H9 (cell line): ENCODE measurements at regions not wholly inside any gene's neighbourhood (a gene's known extent, or its start where the extent isn't known, plus 50 kb on each side); places are given as distances from the start of the nearest gene placed in this dataset.

Source experiments
- DNase-seq: peaks from one replicate; pipeline ENCODE4 v3.0.0-alpha.2; 2017
- H2AFZ ChIP-seq: one replicate; pipeline ENCODE4 v1.6.1; 2013; ENCODE audit warnings: mild to moderate bottlenecking, low read length, control low read depth, moderate library complexity
- H2AK5ac ChIP-seq: 2 replicates; pipeline ENCODE4 v1.6.1; 2013; ENCODE audit warnings: low read length, control low read depth, mixed read lengths; ENCODE audit not compliant: insufficient read length
- H2BK120ac ChIP-seq: one replicate; pipeline ENCODE4 v1.6.1; 2013; ENCODE audit warnings: low read depth, mild to moderate bottlenecking, low read length, control low read depth, inconsistent platforms; ENCODE audit not compliant: poor library complexity, severe bottlenecking
- H2BK12ac ChIP-seq: 2 replicates; pipeline ENCODE4 v1.6.1; 2013; ENCODE audit warnings: low read length, control low read depth, mixed read lengths, low read depth; ENCODE audit not compliant: insufficient read length
- H2BK15ac ChIP-seq: 2 replicates; pipeline ENCODE4 v1.6.1; 2013; ENCODE audit warnings: low read depth, low read length, control low read depth
- H2BK20ac ChIP-seq: one replicate; pipeline ENCODE4 v1.6.1; 2013; ENCODE audit warnings: low read depth, mild to moderate bottlenecking, low read length, control low read depth, inconsistent platforms; ENCODE audit not compliant: poor library complexity, severe bottlenecking
- H2BK5ac ChIP-seq: 2 replicates; pipeline ENCODE4 v1.6.1; 2013; ENCODE audit warnings: low read length, control low read depth, mixed read lengths; ENCODE audit not compliant: insufficient read length
- H3K14ac ChIP-seq: 2 replicates; pipeline ENCODE4 v1.6.1; 2013; ENCODE audit warnings: low read length, control low read depth; ENCODE audit not compliant: insufficient read depth
- H3K18ac ChIP-seq: 2 replicates; pipeline ENCODE4 v1.6.1; 2013; ENCODE audit warnings: low read depth, mild to moderate bottlenecking, mixed read lengths, low read length, control low read depth; ENCODE audit not compliant: insufficient read length
- H3K23ac ChIP-seq: 2 replicates; pipeline ENCODE4 v1.6.1; 2013; ENCODE audit warnings: low read length, control low read depth, mixed read lengths, low read depth; ENCODE audit not compliant: insufficient read length
- H3K23me2 ChIP-seq: 2 replicates; pipeline ENCODE4 v1.6.1; 2013; ENCODE audit warnings: low read depth, mild to moderate bottlenecking, mixed read lengths, low read length, control low read depth; ENCODE audit not compliant: insufficient read length, poor library complexity, severe bottlenecking
- H3K27ac ChIP-seq: 2 replicates; pipeline ENCODE4 v1.5.1; 2013; ENCODE audit warnings: low read length, control low read depth, mixed read lengths, low read depth; ENCODE audit not compliant: insufficient read length
- H3K27me3 ChIP-seq: 2 replicates; pipeline ENCODE4 v1.6.1; 2013; ENCODE audit warnings: low read length, control low read depth, inconsistent platforms; ENCODE audit not compliant: insufficient read depth
- H3K4ac ChIP-seq: 2 replicates; pipeline ENCODE4 v1.6.1; 2013; ENCODE audit warnings: low read depth, mild to moderate bottlenecking, control low read depth, inconsistent platforms, low read length, moderate library complexity
- H3K4me1 ChIP-seq: 2 replicates; pipeline ENCODE4 v1.6.1; 2013; ENCODE audit warnings: low read length, control low read depth, inconsistent platforms; ENCODE audit not compliant: insufficient read depth
- H3K4me2 ChIP-seq: 2 replicates; pipeline ENCODE4 v1.6.1; 2013; ENCODE audit warnings: low read length, control low read depth, mixed read lengths; ENCODE audit not compliant: insufficient read length, insufficient read depth
- H3K56ac ChIP-seq: 2 replicates; pipeline ENCODE4 v1.6.1; 2013; ENCODE audit warnings: low read depth, mild to moderate bottlenecking, mixed read lengths, low read length, control low read depth; ENCODE audit not compliant: insufficient read length
- H3K79me1 ChIP-seq: 2 replicates; pipeline ENCODE4 v1.6.1; 2013; ENCODE audit warnings: low read depth, mild to moderate bottlenecking, moderate library complexity, low read length, control low read depth, inconsistent platforms; ENCODE audit not compliant: insufficient read depth, poor library complexity, severe bottlenecking
- H3K79me2 ChIP-seq: 2 replicates; pipeline ENCODE4 v1.6.1; 2013; ENCODE audit warnings: low read length, control low read depth, inconsistent platforms; ENCODE audit not compliant: insufficient read depth
- H3K9ac ChIP-seq: 2 replicates; pipeline ENCODE4 v1.6.1; 2013; ENCODE audit warnings: low read length, control low read depth, mixed read lengths; ENCODE audit not compliant: insufficient read length; ENCODE audit errors: extremely low read depth
- H3K9me3 ChIP-seq: one replicate; pipeline ENCODE4 v1.6.1; 2013; ENCODE audit warnings: low read depth, low read length, inconsistent platforms; ENCODE audit not compliant: control insufficient read depth
- H3T11ph ChIP-seq: one replicate; pipeline ENCODE4 v1.6.1; 2013; ENCODE audit warnings: mild to moderate bottlenecking, low read length, control low read depth, inconsistent platforms
- H4K20me1 ChIP-seq: one replicate; pipeline ENCODE4 v1.6.1; 2013; ENCODE audit not compliant: control insufficient read depth, insufficient read length, insufficient read depth
- H4K5ac ChIP-seq: 2 replicates; pipeline ENCODE4 v1.6.1; 2013; ENCODE audit warnings: low read depth, mild to moderate bottlenecking, mixed read lengths, low read length, control low read depth; ENCODE audit not compliant: insufficient read length
- H4K8ac ChIP-seq: replicated peaks from 2 replicates; pipeline ENCODE4 v1.6.1; 2013; ENCODE audit warnings: low read length, control low read depth, mixed read lengths, low read depth; ENCODE audit not compliant: insufficient read length
- H4K91ac ChIP-seq: 2 replicates; pipeline ENCODE4 v1.6.1; 2013; ENCODE audit warnings: low read depth, mild to moderate bottlenecking, moderate library complexity, mixed read lengths, low read length, control low read depth; ENCODE audit not compliant: insufficient read length
- H3K27ac Mint-ChIP-seq, 3 experiments: 2 replicates in 2 of 3; 3 replicates in 1 of 3; pipeline ENCODE4 v1.8.0; 2020 to 2021; ENCODE audit warnings: mixed read lengths in 3 of 3, mild to moderate bottlenecking in 1 of 3, moderate library complexity in 1 of 3
- H3K27me3 Mint-ChIP-seq: 2 replicates; pipeline ENCODE4 v1.8.0; 2021; ENCODE audit warnings: low read depth, mild to moderate bottlenecking, moderate library complexity, mixed read lengths
- H3K36me3 Mint-ChIP-seq, 3 experiments: 2 replicates in 2 of 3; 3 replicates in 1 of 3; pipeline ENCODE4 v1.8.0; 2020 to 2021; ENCODE audit warnings: low read depth in 3 of 3, mixed read lengths in 3 of 3; ENCODE audit not compliant: insufficient read depth in 1 of 3
- H3K4me1 Mint-ChIP-seq, 2 experiments: 2 replicates each; pipeline ENCODE4 v1.8.0; 2020; ENCODE audit warnings: mixed read lengths in 2 of 2
- H3K4me3 Mint-ChIP-seq, 2 experiments: 2 replicates in 1 of 2; 3 replicates in 1 of 2; pipeline ENCODE4 v1.8.0; 2020 to 2021; ENCODE audit warnings: mild to moderate bottlenecking in 2 of 2, mixed read lengths in 2 of 2, moderate library complexity in 1 of 2
- H3K9me3 Mint-ChIP-seq, 2 experiments: 2 replicates in 1 of 2; 3 replicates in 1 of 2; pipeline ENCODE4 v1.8.0; 2020; ENCODE audit warnings: mild to moderate bottlenecking in 2 of 2, mixed read lengths in 2 of 2, moderate library complexity in 1 of 2
- CTCF ChIP-seq: fragments of 200-600 bp; sonication (generic); conservative IDR thresholded peaks from 3 replicates; pipeline ENCODE4 v1.8.0; 2021; ENCODE audit warnings: antibody characterized with exemption, mild to moderate bottlenecking
- WGBS: extraction: QIAGEN DNeasy Blood & Tissue Kit; methylation state at CpG from one replicate; pipeline ENCODE4 v1.1.7; 2013; ENCODE audit warnings: missing lambda C conversion rate, low lambda C conversion rate, mixed read lengths; ENCODE audit not compliant: insufficient read length; ENCODE audit errors: extremely low coverage; 5-methylcytosine and 5-hydroxymethylcytosine counted together

GRCh38 chr11:123349382-123349781, 80.7 kb upstream of the GRAMD1B start:
- H3K9me3 ChIP-seq, result no peaks in the 10 kb centered on the region
- no peak overlapping the region for H3K9ac ChIP-seq
- no peak overlapping the region for H2BK120ac ChIP-seq
- H4K8ac ChIP-seq, result no peak overlapping the region
- H3T11ph ChIP-seq, result no peak overlapping the region
- peaks cover 19% of the 10 kb centered on the region for H3K27me3 Mint-ChIP-seq
- no peaks in the 10 kb centered on the region for H3K79me2 ChIP-seq
- H4K91ac ChIP-seq, result no peak overlapping the region
- no peaks in the 10 kb centered on the region for H4K20me1 ChIP-seq
- no peaks in the 10 kb centered on the region; a peak in 1 of 5 replicates for H3K9me3 Mint-ChIP-seq
- H3K79me1 ChIP-seq, result no peaks in the 10 kb centered on the region
- no peak overlapping the region for H2AK5ac ChIP-seq
- no CpG with 5 or more reads among the region's 3 CpGs for WGBS
- H3K23ac ChIP-seq, result no peak overlapping the region
- H3K18ac ChIP-seq, result no peak overlapping the region
- no peak overlapping the region for H2BK20ac ChIP-seq
- no peak overlapping the region for H3K27ac Mint-ChIP-seq
- H3K4me3 Mint-ChIP-seq, result no peak overlapping the region
- no peak for TF ChIP-seq CTCF
- no peak overlapping the region for H3K4ac ChIP-seq
- no peak overlapping the region for H2AFZ ChIP-seq
- H3K14ac ChIP-seq, result no peak overlapping the region
- no peak overlapping the region for H4K5ac ChIP-seq
- no peaks in the 10 kb centered on the region; a peak in 1 of 7 replicates for H3K36me3 Mint-ChIP-seq
- H2BK15ac ChIP-seq, result no peak overlapping the region
- H3K27ac ChIP-seq, result no peak overlapping the region
- DNase-seq, result no peak
- H3K4me2 ChIP-seq, result no peak overlapping the region
- H2BK12ac ChIP-seq, result no peak overlapping the region
- H2BK5ac ChIP-seq, result no peak overlapping the region
- H3K23me2 ChIP-seq, result no peaks in the 10 kb centered on the region
- H3K27me3 ChIP-seq, result no peaks in the 10 kb centered on the region
- H3K4me1 Mint-ChIP-seq, result peaks cover 10 to 32% of the 10 kb centered on the region in 2 experiments
- H3K56ac ChIP-seq, result no peak overlapping the region
- H3K4me1 ChIP-seq, result no peaks in the 10 kb centered on the region; the same call in 1 of the 2 replicates
